ENCODE measurements at regions not wholly inside any gene's neighbourhood (a gene's known extent, or its start where the extent isn't known, plus 50 kb on each side); places are given as distances from the start of the nearest gene placed in this dataset.
"Not testable (repeated sequence)": the region's sequence is repeated elsewhere in the genome, so short reads cannot be mapped to it uniquely, and the experiment has no call there.

- Mint-ChIP-seq H3K36me3 (no peaks in the 10 kb centered on the region), H3K27me3 (peaks cover 4% of the 10 kb centered on the region), H3K4me3 (no peak overlapping the region), H3K9me3 (no peaks in the 10 kb centered on the region), H3K4me1 (ENCODE audit: low read depth) (no peaks in the 10 kb centered on the region), H3K27ac (no peak overlapping the region)
- CTCF ChIA-PET = no interaction called here
- DNase-seq = no peak
- intact Hi-C loops (cut with micrococcal nuclease) = no loop called here
- POLR2A ChIA-PET = no interaction called here
Measured at GRCh38 chr6:169109411-169110220, 144.0 kb downstream of the THBS2 start.

DNA sequence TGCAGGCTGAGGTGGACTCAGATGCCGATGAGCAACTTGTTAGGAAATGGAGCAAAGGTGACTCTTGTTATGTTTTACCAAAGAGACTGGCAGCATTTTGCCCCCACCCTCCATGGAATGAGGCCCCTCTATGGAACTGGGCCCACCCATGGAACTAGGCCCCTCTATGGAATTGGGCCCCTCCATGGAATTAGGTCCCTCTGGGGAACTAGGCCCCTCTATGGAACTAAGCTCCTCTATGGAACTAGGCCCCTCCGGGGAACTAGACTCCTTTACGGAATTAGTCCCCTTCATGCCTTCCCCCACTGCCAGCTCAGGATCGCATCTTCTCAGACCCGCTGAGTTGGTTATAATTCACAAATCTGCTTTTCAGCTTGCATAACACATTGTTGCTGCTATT, 144.9 kb downstream of the THBS2 start:
- Mint-ChIP-seq H3K9me3 (no peaks in the 10 kb centered on the region), H3K4me1 (ENCODE audit: low read depth) (no peaks in the 10 kb centered on the region), H3K4me3 (no peak overlapping the region), H3K36me3 (no peaks in the 10 kb centered on the region), H3K27ac (no peak overlapping the region), H3K27me3 (peaks cover 4% of the 10 kb centered on the region)
- intact Hi-C loops (cut with micrococcal nuclease) = no loop called here
- CTCF ChIA-PET = no interaction called here
- no peak for DNase-seq
- POLR2A ChIA-PET = no interaction called here

GRCh38 chr6:169106176-169106575, 147.5 kb downstream of the THBS2 start:
- H3K27ac Mint-ChIP-seq = no peak overlapping the region
- POLR2A ChIA-PET = no interaction called here

DNA sequence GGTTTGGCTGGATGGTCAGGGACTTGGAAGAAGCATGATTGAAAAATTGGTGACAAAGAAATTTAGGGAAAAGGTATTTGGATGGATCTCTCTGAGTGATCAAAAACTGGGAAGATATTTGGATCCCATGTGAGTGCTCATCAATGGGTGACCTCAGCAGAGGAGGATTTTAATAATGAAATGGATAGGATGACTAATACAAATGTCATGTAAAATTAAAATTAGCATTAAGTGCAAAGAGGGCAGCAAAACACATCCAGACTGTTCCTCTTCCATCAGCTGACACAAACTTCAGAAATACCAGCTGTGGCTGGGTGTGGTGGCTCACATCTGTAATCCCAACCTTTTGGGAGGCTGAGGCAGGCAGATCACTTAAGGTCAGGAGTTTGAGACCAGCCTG, 151.7 kb downstream of the THBS2 start:
- Mint-ChIP-seq H3K9me3 (no peaks in the 10 kb centered on the region), H3K36me3 (no peaks in the 10 kb centered on the region), H3K27ac (no peak overlapping the region), H3K4me3 (no peak overlapping the region), H3K4me1 (ENCODE audit: low read depth) (no peaks in the 10 kb centered on the region), H3K27me3 (peaks cover 9% of the 10 kb centered on the region)
- intact Hi-C loops (cut with micrococcal nuclease) = no loop called here
- ChIA-PET POLR2A (no interaction called here), CTCF (no interaction called here)
- no peak for DNase-seq

More at GRCh38 chr6:169106176-169106575, 147.5 kb downstream of the THBS2 start:
- intact Hi-C loops (cut with micrococcal nuclease) = no loop called here
- Mint-ChIP-seq H3K36me3 (no peaks in the 10 kb centered on the region), H3K27me3 (peaks cover 4% of the 10 kb centered on the region), H3K4me3 (no peak overlapping the region), H3K4me1 (ENCODE audit: low read depth) (no peaks in the 10 kb centered on the region), H3K9me3 (no peaks in the 10 kb centered on the region)
- CTCF ChIA-PET = interaction anchor here (0.6 kb wide), 1 partner anchor 173 kb away, joined by 3 read pairs; no protein-coding TSS in a partner anchor
- no peak for DNase-seq

DNA sequence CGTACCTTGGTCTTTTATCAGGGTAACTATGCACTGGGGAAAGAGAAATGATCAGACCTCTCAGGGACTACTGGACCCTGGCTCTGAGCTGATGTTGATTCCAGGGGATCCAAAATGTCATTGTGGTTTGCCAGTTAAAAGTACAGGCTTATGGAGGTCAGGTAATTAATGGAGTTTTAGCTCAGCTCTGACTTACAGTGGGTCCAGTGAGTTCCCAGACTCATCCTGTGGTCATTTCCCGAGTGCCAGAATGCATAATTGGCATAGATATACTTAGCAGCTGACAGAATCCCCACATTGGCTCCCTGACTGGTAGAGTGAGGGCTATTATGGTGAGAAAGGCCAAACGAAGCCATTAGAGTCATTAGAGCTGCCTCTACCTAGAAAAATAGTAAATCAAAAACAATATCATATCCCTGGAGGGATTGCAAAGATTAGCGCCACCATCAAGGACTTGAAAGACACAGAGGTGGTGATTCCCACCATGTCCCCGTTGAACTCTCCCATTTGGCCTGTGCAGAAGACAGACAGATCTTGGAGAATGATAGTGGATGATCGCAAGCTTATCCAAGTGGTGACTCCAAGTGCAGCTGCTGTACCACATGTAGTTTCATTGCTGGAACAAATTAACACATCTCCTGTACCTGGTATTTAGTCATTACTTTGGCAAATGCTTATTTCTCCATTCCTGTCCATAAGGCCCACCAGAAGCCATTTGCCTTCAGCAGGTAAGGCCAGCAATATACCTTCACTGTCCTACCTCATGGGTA, 152.4 kb downstream of the THBS2 start:
- H3K36me3 Mint-ChIP-seq = no peaks in the 10 kb centered on the region
- H3K27me3 Mint-ChIP-seq = peaks cover 9% of the 10 kb centered on the region
- H3K9me3 Mint-ChIP-seq = no peaks in the 10 kb centered on the region
- intact Hi-C loops (cut with micrococcal nuclease) = no loop called here
- DNase-seq = no peak
- no peak overlapping the region for H3K4me3 Mint-ChIP-seq
- no peaks in the 10 kb centered on the region for H3K4me1 Mint-ChIP-seq (ENCODE audit: low read depth)
- ChIA-PET POLR2A (no interaction called here), CTCF (no interaction called here)
- H3K27ac Mint-ChIP-seq = no peak overlapping the region

DNA sequence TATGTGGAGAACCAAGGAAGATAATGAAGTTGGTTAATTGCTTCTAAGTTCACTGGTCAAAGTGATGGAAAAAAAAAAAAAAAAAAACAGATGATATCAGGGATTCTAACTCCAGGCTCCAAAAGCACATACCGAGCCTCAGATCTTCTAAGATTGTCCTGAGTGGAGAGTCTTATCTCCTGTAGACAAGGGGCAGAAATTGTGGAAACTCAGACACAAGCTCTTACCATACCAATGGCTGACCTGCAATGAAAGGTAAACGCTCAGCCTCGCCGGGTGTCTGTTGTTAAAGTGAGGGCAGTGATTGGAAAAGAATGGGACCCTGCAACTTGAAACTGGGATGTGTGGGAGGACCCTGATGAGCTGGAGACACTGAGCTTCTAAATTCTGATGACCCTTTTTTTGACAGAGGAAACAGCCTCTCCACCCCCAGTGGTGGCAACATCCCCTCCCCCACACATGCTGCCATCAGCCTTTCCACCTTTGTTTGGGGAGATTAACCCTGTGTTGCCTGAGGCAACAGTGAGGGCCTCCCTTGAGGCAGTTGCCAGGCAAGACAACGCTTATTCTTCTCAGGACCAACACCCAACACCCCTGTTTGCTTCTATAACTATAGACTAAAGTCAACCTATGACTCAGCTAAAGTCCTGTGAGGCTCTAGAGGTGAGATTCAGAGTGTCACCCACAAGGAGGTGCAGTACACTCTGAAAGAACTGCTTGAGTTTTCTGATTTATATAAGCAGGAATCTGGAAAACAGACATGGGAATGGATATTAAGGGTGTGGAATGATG, 154.0 kb downstream of the THBS2 start:
- no peaks in the 10 kb centered on the region for H3K36me3 Mint-ChIP-seq
- no peaks in the 10 kb centered on the region for H3K4me1 Mint-ChIP-seq (ENCODE audit: low read depth)
- H3K27me3 Mint-ChIP-seq = peaks cover 9% of the 10 kb centered on the region
- no peak overlapping the region for H3K4me3 Mint-ChIP-seq
- intact Hi-C loops (cut with micrococcal nuclease) = no loop called here
- POLR2A ChIA-PET = no interaction called here
- CTCF ChIA-PET = no interaction called here
- DNase-seq = no peak
- no peak overlapping the region for H3K27ac Mint-ChIP-seq
- no peaks in the 10 kb centered on the region for H3K9me3 Mint-ChIP-seq

DNA sequence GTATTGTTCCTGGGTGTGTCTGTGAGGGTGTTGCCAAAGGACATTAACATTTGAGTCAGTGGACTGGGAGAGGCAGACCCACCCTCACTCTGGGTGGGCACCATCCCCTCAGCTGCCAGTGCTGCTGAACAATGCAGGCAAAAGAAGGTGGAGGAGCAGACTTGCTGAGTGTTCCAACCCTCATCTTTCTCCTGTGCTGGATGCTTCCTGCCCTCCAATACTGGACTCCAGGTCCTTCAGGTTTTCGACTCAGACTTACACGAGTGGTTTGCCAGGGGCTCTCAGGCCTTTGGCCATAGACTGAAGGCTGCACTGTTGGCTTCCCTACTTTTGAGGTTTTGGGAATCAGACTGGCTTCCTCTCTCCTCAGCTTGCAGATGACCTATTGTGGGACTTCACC, 155.0 kb downstream of the THBS2 start:
- DNase-seq, H3K36me3 Mint-ChIP-seq: not testable (repeated sequence)

GRCh38 chr6:169098116-169098515, 155.5 kb downstream of the THBS2 start:
- Mint-ChIP-seq H3K9me3 (no peaks in the 10 kb centered on the region), H3K4me3 (no peak overlapping the region), H3K27ac (no peak overlapping the region), H3K27me3 (peaks cover 9% of the 10 kb centered on the region), H3K4me1 (ENCODE audit: low read depth) (no peaks in the 10 kb centered on the region), H3K36me3 (no peaks in the 10 kb centered on the region)
- intact Hi-C loops (cut with micrococcal nuclease) = no loop called here
- POLR2A ChIA-PET = no interaction called here
- CTCF ChIA-PET = no interaction called here
- no peak for DNase-seq

More for the DNA sequence above, 155.0 kb downstream of the THBS2 start:
- H3K27ac Mint-ChIP-seq; H3K27me3 Mint-ChIP-seq; CTCF ChIA-PET; H3K4me1 Mint-ChIP-seq (ENCODE audit: low read depth); POLR2A ChIA-PET; H3K4me3 Mint-ChIP-seq; intact Hi-C loops (cut with micrococcal nuclease); H3K9me3 Mint-ChIP-seq: not testable (repeated sequence)

- ChIA-PET CTCF (no interaction called here), POLR2A (no interaction called here)
- intact Hi-C loops (cut with micrococcal nuclease) = no loop called here
- H3K27me3 Mint-ChIP-seq = peaks cover 9% of the 10 kb centered on the region
- no peak for DNase-seq
- no peaks in the 10 kb centered on the region for H3K36me3 Mint-ChIP-seq
- no peak overlapping the region for H3K27ac Mint-ChIP-seq
- no peaks in the 10 kb centered on the region for H3K4me1 Mint-ChIP-seq (ENCODE audit: low read depth)
- H3K9me3 Mint-ChIP-seq = peaks cover under 1% of the 10 kb centered on the region
- no peak overlapping the region for H3K4me3 Mint-ChIP-seq
Measured at GRCh38 chr6:169097381-169097959, 156.2 kb downstream of the THBS2 start.

DNA sequence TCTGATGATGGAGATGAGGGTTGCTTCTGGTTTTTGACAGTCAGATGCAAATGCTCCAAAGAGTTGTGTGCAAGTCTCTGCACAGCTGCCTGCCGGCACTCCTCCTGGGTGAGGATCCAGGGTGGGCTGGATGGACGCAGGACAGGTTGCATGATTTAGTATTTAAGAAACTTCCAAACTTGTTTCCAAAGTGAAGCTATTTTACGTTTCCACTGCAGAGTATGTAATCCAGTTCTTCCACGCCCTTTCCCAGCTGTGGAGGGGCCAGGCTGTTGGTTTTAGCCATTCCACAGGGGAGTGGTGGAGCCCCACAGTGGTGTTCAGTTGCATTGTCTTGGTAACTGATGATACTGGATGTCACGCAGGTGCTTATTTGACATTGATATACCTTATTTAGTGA, 157.3 kb downstream of the THBS2 start:
- Mint-ChIP-seq H3K36me3 (no peaks in the 10 kb centered on the region), H3K4me1 (ENCODE audit: low read depth) (no peaks in the 10 kb centered on the region), H3K4me3 (no peak overlapping the region), H3K27me3 (peaks cover 6% of the 10 kb centered on the region), H3K9me3 (peaks cover 5% of the 10 kb centered on the region), H3K27ac (no peak overlapping the region)
- ChIA-PET POLR2A (no interaction called here), CTCF (no interaction called here)
- no peak for DNase-seq
- intact Hi-C loops (cut with micrococcal nuclease) = no loop called here

- intact Hi-C loops (cut with micrococcal nuclease) = no loop called here
- no peak overlapping the region for H3K27ac Mint-ChIP-seq
- no peaks in the 10 kb centered on the region for H3K4me1 Mint-ChIP-seq (ENCODE audit: low read depth)
Measured at GRCh38 chr6:169095153-169095552, 158.5 kb downstream of the THBS2 start.

DNA sequence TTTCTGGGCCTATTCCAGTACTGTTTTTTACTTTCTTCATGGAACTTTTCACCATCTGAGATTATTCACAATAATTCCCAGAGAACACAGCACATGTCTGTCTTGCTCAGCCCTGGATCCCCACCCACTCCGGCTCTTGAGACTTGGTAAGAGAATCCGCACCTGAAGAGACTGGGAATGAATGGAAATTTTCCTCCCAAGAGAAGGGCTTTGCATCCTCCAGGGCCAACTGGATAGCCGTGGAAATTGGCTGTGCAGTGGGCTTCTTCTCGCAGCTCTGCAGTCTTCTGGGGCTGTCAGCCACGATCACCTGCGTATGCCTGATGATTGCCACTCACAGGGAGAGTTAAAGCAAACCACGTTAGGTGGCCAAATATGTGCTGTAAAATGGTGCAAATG, 159.1 kb downstream of the THBS2 start:
- Mint-ChIP-seq H3K27me3 (peaks cover 1% of the 10 kb centered on the region), H3K4me3 (no peak overlapping the region), H3K9me3 (peaks cover 23% of the 10 kb centered on the region), H3K27ac (no peak overlapping the region), H3K36me3 (peaks cover 3% of the 10 kb centered on the region), H3K4me1 (ENCODE audit: low read depth) (no peaks in the 10 kb centered on the region)
- no peak for DNase-seq
- ChIA-PET CTCF (no interaction called here), POLR2A (no interaction called here)
- intact Hi-C loops (cut with micrococcal nuclease) = no loop called here

More at GRCh38 chr6:169095153-169095552, 158.5 kb downstream of the THBS2 start:
- Mint-ChIP-seq H3K36me3 (peaks cover 3% of the 10 kb centered on the region), H3K27me3 (peaks cover 4% of the 10 kb centered on the region), H3K9me3 (peaks cover 17% of the 10 kb centered on the region), H3K4me3 (no peak overlapping the region)
- ChIA-PET CTCF (no interaction called here), POLR2A (no interaction called here)
- DNase-seq = no peak

Measured in activated CD4-positive, alpha-beta memory T cell treated with anti-CD3 and anti-CD28 coated beads for 36 hours (primary cell).